Epidermal melanocyte (primary cell): ENCODE measurements at regions not wholly inside any gene's neighbourhood (a gene's known extent, or its start where the extent isn't known, plus 50 kb on each side); places are given as distances from the start of the nearest gene placed in this dataset.

Experiments
- DNase-seq: peaks from one replicate; pipeline ENCODE4 v3.0.0; 2011; ENCODE audit warnings: low spot score; ENCODE audit not compliant: insufficient read length

DNA sequence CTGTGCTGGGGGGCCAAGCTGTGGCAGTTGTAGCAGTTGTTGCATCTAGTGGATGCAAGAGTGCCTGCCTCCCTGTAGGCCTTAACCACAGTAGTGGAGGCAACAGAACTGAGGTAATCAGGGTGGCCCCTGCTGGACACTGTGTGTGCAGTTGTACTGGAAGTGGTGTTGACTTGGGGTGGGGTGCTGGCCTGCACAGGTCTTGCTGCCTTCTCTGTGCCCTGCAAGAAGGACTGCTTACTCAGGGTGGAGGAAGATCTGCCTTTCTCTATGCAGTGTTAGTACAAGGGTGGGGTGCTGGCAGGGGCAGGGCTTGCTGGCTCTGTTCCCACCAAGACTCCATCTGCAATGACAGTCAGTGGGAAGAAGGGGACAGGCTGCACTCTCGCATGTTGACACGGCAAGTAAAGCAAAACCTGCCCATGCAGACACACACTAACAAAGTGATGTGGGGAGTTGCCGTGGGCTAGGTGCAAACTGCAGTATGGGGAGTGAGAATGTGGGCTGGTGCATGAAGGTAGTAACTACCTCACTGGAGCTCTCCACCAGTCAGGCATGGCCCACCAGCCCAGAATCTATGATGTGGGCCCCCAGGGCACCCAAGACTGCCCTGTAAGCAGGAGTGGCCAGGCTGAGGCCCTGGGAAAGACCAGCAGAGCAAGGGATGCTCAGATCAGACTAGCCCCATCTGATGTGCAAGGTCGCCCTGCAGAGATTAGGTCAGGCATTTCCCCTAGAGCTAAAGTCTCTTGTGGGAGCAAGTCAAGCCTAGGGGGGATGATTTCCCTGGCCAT, 594.9 kb downstream of the TECRL start:
- no peak for DNase-seq

GRCh38 chr4:63799166-63799565, 610.1 kb downstream of the TECRL start:
- DNase-seq: no peak

- no peak for DNase-seq
These were observed 613.9 kb downstream of the TECRL start for GRCh38 chr4:63795301-63795700.

GRCh38 chr4:63790377-63790776, 618.9 kb downstream of the TECRL start:
- DNase-seq: no peak

- DNase-seq: no peak
These were observed 621.0 kb downstream of the TECRL start for GRCh38 chr4:63788271-63788670.

GRCh38 chr4:63787326-63787725, 621.9 kb downstream of the TECRL start:
- DNase-seq: no peak

DNA sequence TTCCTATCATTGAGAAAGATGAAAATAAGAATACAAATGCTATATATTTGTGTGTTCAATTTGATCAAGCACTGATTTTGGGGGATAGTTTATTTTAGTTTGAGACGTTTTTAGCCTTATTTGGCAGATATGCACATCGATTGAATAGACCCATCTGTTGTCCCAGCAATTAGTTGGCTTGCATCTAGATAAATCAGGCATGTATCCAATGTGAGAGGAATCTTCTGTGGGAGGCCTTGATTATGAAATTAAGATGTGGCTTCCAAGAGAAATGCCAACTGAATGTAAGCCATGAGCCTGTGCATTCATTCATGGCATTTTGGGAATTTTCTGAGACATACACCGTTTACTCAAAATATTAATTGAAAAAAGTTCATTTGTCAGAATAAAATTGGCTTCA, 623.1 kb downstream of the TECRL start:
- DNase-seq: no peak

DNA sequence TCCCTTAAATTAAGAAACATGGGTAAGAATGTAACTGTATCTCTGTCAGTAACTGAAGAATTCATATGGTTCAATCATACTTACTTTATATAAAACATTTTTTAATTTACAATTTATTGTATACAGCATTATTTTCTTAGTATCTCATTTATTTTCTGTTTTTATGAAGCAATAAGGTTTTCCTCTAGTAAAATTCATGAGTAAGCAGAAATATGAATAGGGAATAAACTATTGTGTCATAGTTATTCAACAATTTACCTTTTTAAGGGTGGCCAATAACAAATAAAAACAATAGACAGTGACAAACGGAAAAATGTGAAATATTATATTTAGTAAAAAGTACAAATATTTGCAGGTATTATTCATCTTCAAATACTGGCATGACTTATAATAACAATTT, 624.4 kb downstream of the TECRL start:
- no peak for DNase-seq

DNA sequence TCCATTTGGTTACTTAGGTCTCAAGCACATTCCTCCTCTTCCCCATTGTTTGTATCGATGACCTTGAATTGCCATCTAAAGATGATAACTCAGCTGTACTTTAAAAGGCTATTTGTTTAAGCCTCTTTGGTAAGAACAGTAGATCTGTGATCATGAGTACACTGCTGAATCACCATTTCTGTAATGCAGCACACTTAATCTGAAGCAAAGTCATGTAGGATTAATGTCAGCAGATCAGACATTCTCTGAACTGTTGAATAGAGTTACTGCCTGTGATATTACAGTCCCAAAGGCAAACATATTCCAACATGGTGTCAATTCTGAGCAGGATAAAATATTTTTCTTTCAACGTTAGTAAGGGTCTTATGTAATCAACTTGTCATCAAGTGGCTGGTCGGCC, 631.6 kb downstream of the TECRL start:
- DNase-seq: no peak

DNA sequence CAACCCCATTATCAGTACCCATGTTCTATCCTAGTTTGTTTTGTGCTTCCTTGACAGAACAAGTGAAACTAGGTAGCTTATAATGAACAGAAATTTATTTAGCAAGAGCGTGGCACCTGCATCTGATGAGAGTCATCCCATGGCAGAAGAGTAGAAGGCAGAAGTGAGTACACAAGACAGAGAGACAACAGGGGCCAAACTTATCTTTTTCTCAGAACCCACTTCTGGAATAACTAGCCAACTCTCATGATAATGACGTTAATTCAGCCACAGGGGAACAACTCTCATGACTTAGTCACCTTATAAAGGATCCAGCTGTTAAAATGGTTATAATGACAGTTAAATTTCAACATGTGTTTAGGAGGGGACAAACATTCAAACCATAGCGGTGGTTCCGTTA, 644.9 kb downstream of the TECRL start:
- no peak for DNase-seq

DNA sequence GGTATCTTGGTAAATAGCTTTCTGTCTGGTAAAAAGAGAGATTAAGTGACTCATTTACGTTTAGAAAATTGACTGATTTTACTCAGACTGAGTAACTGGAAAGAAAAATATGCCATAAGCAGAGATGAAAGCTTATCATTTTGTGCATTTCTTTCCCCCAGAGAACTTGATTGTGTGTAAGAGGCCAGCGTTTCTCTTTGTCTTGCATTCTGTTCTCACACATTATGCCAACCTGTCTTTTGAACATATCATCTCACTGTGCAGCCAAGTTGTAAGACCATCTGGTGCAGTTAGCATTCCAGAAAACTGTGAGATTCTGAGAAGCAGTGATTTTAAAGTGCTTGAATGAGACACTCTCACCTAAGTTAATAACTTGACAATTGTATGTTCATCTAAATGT, 651.3 kb downstream of the TECRL start:
- DNase-seq: no peak

DNA sequence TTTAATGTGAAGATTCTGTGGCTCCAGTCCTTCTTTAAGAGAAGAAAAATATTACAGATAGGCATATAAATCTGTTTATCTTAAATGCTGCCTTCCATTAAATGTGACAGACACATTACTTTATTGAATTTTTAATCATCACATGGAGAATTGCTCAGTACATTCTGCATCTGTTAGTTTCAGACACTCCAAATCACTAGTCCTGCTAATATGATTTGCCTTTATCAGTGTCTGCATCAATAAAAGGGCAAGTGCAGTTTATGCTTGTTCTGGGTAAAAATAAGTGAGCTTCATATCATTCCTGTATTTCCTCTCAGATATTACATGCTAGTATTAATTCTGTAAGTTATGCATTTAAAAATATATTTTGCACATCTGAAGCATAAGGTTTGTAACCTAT, 666.4 kb downstream of the TECRL start:
- DNase-seq: no peak

DNA sequence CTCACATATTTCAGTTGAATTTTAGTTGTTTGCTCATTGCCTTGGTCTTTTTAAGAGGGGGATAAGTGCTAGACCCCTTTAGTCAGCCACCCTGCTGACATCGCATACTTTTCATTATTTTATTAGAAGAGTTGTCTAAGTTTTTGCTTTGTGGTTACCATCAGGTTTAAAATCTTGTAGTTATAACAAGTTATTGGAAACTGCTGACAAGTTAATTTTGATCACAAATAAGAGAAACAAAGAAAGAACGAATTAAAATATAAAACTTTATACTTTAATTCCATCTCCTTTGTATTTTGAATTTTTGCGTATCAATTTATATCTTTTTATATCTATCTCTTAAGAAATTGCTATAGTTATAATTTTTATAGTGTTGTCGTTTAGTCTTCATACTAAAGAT, 679.7 kb downstream of the TECRL start:
- no peak for DNase-seq

- DNase-seq: no peak
These were observed 680.6 kb downstream of the TECRL start for GRCh38 chr4:63728480-63729177.

GRCh38 chr4:63717384-63717783, 691.9 kb downstream of the TECRL start:
- DNase-seq: no peak

DNA sequence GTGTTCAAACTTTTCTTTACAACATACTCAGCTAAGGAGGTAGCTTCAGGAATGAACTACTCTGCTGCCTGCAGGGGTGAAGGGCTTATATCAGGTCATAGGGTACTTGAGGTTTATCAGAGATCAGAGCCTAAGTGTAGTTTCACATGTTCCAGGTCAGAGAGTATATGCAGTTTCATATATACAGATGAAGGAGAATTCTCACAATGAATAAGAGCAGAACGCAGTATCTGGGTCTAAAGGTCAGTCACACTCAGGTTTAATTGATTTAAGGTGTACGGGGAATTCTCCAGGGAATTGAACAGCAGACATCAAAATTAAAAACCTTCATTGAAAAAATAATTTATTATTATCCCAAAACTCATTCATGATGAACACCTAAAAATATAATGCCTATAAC, 700.6 kb downstream of the TECRL start:
- no peak for DNase-seq

DNA sequence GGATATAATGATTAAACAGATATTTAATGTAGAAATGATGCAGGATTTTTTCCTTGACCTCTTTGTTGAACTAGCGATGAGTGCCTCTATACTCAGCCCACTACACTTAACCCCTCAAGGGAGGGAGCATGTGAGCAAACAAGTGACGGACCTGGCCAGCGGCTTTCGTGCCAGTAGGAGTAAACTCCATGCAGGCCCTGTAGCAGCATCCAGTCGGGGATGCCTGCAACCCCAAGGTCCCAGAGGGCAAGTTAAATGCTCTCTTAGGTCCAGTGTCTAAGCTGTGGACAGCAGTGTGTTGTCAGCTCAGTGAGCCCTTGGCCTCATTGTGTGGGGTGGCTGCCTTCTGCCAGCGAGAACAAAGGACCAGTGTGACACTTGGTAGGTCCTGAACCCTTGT, 708.7 kb downstream of the TECRL start:
- no peak for DNase-seq

- no peak for DNase-seq
These were observed 715.9 kb downstream of the TECRL start for GRCh38 chr4:63693321-63693720.

DNA sequence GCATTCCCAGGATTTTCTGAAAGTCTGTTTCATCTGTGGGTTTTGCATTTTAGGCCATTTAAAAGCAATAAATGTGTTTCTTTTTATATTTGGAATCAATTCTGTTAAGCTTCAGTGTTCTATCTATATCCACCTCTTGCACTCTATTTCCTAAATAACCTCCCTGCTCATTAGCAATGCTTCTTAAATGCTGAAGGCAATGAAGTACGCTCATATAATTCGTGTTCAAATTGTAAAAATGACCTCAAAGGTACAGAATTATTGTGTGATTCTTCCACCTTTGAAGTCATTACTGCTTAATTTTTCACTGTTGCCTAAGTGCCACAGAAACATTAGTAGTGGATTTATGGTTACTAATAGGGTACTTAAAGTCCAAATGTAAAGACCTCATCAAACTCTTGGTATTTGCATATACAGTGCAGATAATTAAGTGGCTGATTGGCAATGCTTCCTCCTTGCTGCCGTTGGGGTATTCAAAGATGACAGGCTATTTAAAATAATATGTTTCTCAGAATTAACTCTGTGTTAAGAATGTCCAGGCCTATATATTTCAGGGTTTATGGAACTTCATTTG, 730.8 kb downstream of the TECRL start:
- no peak for DNase-seq

- DNase-seq: no peak
These were observed 738.5 kb downstream of the TECRL start for GRCh38 chr4:63670735-63671134.

DNA sequence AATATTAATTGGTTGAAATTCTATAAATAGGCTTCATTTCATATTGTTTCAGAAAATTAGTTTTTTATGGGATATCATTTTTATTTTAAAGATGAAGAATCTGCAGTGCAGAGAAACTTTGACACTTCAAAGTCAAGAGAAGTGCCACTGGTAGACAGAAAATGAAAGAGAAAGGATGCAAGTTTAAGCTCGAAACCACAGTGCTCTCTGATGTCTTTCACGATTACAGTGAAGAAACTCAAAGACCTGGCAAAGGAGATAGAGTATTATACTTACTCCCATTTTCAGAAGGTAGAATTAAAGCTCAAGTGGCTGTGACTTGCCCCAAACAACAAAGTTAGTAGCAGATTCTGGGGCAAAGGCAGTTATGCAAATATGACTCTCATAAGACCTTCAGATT, 745.4 kb downstream of the TECRL start:
- no peak for DNase-seq

- DNase-seq: no peak
These were observed 764.9 kb downstream of the TECRL start for GRCh38 chr4:63644396-63644795.

DNA sequence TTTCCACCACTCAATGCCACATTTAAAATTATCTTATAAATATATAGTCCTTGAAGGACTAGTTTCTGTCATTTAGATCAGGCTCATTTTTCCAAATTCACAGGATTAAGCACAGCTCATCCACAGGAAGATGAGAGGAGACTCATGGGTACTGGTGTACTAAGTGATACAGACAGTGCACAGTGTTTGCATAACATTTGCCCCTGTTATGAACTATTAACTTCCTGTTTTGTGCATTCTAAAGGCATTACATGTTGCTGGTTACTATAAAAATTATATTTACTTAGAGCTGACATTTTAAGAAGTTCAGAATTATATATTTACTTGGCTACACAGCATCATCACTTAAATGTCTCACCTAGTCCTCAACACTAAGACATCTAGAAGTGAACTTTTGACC, 772.0 kb downstream of the TECRL start:
- DNase-seq: no peak
